ENCODE measurements at regions not wholly inside any gene's neighbourhood (a gene's known extent, or its start where the extent isn't known, plus 50 kb on each side); places are given as distances from the start of the nearest gene placed in this dataset.

- Histone ChIP-seq H3K9me2 (ENCODE audit: low read depth, low read length) (no peaks in the 10 kb centered on the region), H2AFZ (ENCODE audit: low read length) (no peak overlapping the region), H4K20me1 (ENCODE audit: insufficient read depth, low read length) (no peaks in the 10 kb centered on the region), H3F3A (ENCODE audit: insufficient read depth, low read length) (no peaks in the 10 kb centered on the region), H3K79me2 (ENCODE audit: insufficient read depth, low read length) (no peaks in the 10 kb centered on the region), H3K27me3 (ENCODE audit: insufficient read depth, low read length) (no peaks in the 10 kb centered on the region), H3K36me3 (ENCODE audit: insufficient read depth, low read length) (no peaks in the 10 kb centered on the region), H3K4me1 (ENCODE audit: insufficient read depth, low read length, severe bottlenecking) (no peaks in the 10 kb centered on the region), H3K27ac (ENCODE audit: low read depth, low read length, poor library complexity, severe bottlenecking) (no peak overlapping the region), H3K9me3 (ENCODE audit: low read length) (no peaks in the 10 kb centered on the region), H3K4me3 (ENCODE audit: low read depth, low read length, poor library complexity, severe bottlenecking) (no peak overlapping the region), H3K9ac (ENCODE audit: low read length) (no peak overlapping the region), H3K4me2 (ENCODE audit: low read length) (no peak overlapping the region)
- TF ChIP-seq CTCF (IDR thresholded peaks at IDR 0.05; ENCODE audit: low read length) (no peak), EZH2 (IDR thresholded peaks at IDR 0.05; ENCODE audit: borderline replicate concordance, low read length) (no peak)
Observed at GRCh38 chr6:141989706-141989959, 143.1 kb upstream of the GJE1 start.

GRCh38 chr6:141988954-141989705, 143.6 kb upstream of the GJE1 start:
- H3F3A ChIP-seq (ENCODE audit: insufficient read depth, low read length) = no peaks in the 10 kb centered on the region
- no peaks in the 10 kb centered on the region for H3K36me3 ChIP-seq (ENCODE audit: insufficient read depth, low read length)
- no peak overlapping the region for H3K4me2 ChIP-seq (ENCODE audit: low read length)
- H3K79me2 ChIP-seq (ENCODE audit: insufficient read depth, low read length) = no peaks in the 10 kb centered on the region
- H3K4me3 ChIP-seq (ENCODE audit: low read depth, low read length, poor library complexity, severe bottlenecking) = no peak overlapping the region
- H4K20me1 ChIP-seq (ENCODE audit: insufficient read depth, low read length) = no peaks in the 10 kb centered on the region
- no peaks in the 10 kb centered on the region for H3K27me3 ChIP-seq (ENCODE audit: insufficient read depth, low read length)
- H3K9ac ChIP-seq (ENCODE audit: low read length) = no peak overlapping the region
- H3K9me2 ChIP-seq (ENCODE audit: low read depth, low read length) = no peaks in the 10 kb centered on the region
- no peak overlapping the region for H3K27ac ChIP-seq (ENCODE audit: low read depth, low read length, poor library complexity, severe bottlenecking)
- TF ChIP-seq EZH2 (IDR thresholded peaks at IDR 0.05; ENCODE audit: borderline replicate concordance, low read length) = no peak
- peak; percentile 73 for TF ChIP-seq CTCF (IDR thresholded peaks at IDR 0.05; ENCODE audit: low read length)
- no peaks in the 10 kb centered on the region for H3K4me1 ChIP-seq (ENCODE audit: insufficient read depth, low read length, severe bottlenecking)
- no peaks in the 10 kb centered on the region for H3K9me3 ChIP-seq (ENCODE audit: low read length)
- H2AFZ ChIP-seq (ENCODE audit: low read length) = no peak overlapping the region

GRCh38 chr6:141988327-141988726, 144.4 kb upstream of the GJE1 start:
- Histone ChIP-seq H3F3A (ENCODE audit: insufficient read depth, low read length) (no peaks in the 10 kb centered on the region), H3K36me3 (ENCODE audit: insufficient read depth, low read length) (no peaks in the 10 kb centered on the region), H3K9me2 (ENCODE audit: low read depth, low read length) (no peaks in the 10 kb centered on the region), H3K79me2 (ENCODE audit: insufficient read depth, low read length) (no peaks in the 10 kb centered on the region), H3K9me3 (ENCODE audit: low read length) (no peaks in the 10 kb centered on the region), H3K4me2 (ENCODE audit: low read length) (no peak overlapping the region), H2AFZ (ENCODE audit: low read length) (no peak overlapping the region), H3K4me1 (ENCODE audit: insufficient read depth, low read length, severe bottlenecking) (no peaks in the 10 kb centered on the region), H3K4me3 (ENCODE audit: low read depth, low read length, poor library complexity, severe bottlenecking) (no peak overlapping the region), H3K9ac (ENCODE audit: low read length) (no peak overlapping the region), H4K20me1 (ENCODE audit: insufficient read depth, low read length) (no peaks in the 10 kb centered on the region), H3K27me3 (ENCODE audit: insufficient read depth, low read length) (no peaks in the 10 kb centered on the region), H3K27ac (ENCODE audit: low read depth, low read length, poor library complexity, severe bottlenecking) (no peak overlapping the region)
- TF ChIP-seq CTCF (IDR thresholded peaks at IDR 0.05; ENCODE audit: low read length) = no peak
- no peak for TF ChIP-seq EZH2 (IDR thresholded peaks at IDR 0.05; ENCODE audit: borderline replicate concordance, low read length)
